Superior temporal gyrus (tissue), 1 donor: ENCODE measurements at regions not wholly inside any gene's neighbourhood (a gene's known extent, or its start where the extent isn't known, plus 50 kb on each side); places are given as distances from the start of the nearest gene placed in this dataset.
A peak's percentile ranks its signal among the peaks of the same experiment; 100 is the strongest.
"Not testable (repeated sequence)": the region's sequence is repeated elsewhere in the genome, so short reads cannot be mapped to it uniquely, and the experiment has no call there.

ENCODE experiments used
- DNase-seq: peaks from one replicate; pipeline ENCODE4 v3.0.0-alpha.2; 2016; ENCODE audit errors: extremely low spot score

- no peak for DNase-seq
Measured at GRCh38 chr22:44650806-44651205, 51.2 kb upstream of the PRR5 start.

DNA sequence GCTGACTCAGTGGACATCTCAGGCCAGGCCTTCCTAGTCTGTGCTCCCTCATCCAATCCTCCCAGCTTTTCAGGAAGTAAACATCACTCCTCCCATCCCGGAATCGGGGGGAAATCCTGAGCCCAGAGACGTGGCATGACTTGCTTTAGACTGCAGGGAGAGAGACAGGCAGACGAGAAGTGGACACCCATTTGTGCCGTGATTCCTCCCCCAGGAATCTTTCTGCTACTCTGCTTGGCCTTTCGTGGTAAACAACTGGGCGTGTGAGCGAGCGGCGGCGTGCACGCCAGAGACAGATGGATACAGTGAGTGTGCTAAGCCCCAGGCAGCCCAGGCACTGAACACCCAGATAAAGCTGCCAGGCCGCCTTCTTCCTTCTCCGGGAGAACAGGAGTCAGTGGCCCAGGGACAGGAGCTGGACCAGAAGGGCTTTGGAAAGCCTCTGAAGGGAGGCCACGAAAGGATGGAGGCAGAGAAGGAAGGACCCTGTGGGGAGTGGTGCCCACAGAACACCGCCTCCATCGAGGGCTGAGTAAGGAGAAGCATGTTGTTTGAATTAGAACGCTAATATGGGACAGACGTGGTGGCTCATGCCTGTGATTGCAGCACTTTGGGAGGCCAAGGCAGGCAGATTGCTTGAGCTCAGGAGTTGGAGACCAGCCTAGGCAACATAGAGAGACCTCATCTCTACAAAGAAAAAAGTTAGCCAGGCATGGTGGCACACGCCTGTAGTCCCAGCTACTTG, 53.0 kb upstream of the PRR5 start:
- DNase-seq: no peak

DNA sequence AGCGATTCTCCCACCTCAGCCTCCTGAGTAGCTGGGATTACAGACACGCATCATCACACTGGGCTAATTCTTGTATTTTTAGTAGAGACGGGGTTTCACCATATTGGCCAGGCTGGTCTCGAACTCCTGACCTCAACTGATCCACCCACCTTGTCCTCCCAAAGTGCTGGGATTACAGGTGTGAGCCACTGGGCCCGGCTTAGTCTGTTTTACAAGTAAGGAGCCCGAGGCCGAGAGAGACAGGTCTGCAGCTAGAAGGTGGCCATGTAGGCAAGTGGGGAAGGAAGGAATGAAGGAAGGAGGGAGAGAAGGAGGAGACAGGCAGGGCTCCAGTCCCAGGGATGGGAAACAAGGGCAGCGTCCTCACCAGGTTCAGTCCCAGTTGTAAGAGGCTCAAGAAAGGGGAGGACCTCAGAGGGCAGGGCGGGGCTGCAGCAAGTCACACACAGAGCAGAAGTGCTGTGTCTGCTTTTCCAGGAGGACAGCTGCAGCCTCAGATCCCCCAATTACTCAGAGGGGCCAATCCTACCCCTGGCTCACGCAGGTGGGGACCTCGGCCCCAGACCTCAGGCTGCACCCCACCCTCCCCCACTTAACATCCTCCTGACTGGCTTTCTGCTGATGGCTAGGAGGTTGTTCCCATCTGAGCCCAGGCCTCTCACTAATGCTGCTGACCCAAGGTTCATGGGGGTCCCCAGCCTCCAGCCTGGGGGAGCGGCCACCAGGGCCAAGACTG, 53.8 kb upstream of the PRR5 start:
- DNase-seq: no peak

- DNase-seq: no peak
Measured at GRCh38 chr22:44647141-44647540, 54.9 kb upstream of the PRR5 start.

GRCh38 chr22:44646668-44647067, 55.3 kb upstream of the PRR5 start:
- no peak for DNase-seq

DNA sequence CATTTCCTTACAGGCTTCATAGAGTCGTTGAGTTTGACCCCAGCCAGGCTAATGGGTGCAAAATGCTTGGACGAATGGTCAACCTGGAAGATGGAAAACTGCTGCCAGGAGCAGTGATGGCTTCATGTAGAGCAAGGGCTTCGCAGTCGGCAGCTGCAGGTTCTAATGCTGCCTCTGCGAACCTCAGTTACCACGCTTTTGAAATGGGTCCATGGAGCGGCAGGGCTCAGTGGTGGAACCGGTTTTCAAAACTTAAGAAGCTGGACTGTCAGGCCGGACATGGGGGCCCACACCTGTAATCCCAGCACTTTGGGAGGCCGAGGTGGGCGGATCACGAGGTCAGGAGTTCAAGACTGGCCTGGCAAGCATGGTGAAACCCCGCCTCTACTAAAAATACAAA, 55.9 kb upstream of the PRR5 start:
- no peak for DNase-seq

- DNase-seq: no peak
Measured at GRCh38 chr22:44645531-44645930, 56.5 kb upstream of the PRR5 start.

GRCh38 chr22:44645083-44645482, 56.9 kb upstream of the PRR5 start:
- DNase-seq: no peak

DNA sequence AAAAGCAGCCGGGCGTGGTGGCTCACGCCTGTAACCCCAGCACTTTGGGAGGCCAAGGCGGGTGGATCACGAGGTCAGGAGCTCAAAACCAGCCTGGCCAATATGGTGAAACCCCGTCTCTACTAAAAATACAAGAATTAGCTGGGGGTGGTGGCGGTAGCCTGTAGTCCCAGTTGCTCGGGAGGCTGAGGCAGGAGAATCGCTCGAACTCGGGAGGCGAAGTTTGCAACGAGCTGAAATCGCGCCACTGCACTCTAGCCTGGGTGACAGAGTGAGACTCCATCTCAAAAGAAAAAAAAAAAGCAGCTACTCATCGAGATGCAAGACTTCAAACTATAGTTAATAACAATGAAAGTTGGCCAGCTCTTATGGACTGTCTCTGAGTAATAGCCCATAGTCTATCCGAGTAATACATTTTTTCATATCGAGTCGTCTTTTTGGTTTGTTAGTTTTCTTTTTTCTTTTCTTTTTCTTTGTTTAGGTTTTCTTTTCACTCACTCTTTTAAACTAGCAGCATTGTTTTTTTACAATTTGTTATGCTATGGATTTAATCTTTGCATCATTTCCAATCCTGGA, 58.4 kb upstream of the PRR5 start:
- not testable (repeated sequence) for DNase-seq

- DNase-seq: no peak
Measured at GRCh38 chr22:44642096-44642644, 59.8 kb upstream of the PRR5 start.

DNA sequence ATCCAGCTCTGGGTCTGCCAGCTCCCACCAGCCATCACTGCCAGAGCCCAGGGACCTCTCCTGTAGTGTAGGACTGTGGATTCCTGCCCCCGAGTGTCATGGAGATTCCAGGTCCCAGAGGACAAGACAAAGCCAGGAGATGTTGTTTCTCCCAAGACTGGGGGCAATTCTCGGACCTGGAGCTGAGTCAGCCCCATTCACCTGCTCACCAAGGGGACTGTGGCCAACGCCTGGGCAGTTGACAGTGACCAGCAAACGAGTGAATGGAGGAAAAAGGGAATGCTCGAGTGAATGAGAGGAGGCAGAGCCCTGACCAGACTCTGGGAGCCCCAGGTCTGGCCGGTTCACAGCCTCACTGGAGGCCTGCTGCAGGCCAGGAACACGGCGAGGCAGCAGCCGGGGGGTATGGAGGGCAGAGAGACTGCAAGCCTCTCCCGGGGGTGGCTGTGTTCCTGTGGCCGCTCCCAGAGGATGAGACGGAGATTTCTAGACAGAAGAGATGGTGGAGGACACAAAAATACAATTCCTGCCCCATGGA, 61.3 kb upstream of the PRR5 start:
- DNase-seq: no peak

DNA sequence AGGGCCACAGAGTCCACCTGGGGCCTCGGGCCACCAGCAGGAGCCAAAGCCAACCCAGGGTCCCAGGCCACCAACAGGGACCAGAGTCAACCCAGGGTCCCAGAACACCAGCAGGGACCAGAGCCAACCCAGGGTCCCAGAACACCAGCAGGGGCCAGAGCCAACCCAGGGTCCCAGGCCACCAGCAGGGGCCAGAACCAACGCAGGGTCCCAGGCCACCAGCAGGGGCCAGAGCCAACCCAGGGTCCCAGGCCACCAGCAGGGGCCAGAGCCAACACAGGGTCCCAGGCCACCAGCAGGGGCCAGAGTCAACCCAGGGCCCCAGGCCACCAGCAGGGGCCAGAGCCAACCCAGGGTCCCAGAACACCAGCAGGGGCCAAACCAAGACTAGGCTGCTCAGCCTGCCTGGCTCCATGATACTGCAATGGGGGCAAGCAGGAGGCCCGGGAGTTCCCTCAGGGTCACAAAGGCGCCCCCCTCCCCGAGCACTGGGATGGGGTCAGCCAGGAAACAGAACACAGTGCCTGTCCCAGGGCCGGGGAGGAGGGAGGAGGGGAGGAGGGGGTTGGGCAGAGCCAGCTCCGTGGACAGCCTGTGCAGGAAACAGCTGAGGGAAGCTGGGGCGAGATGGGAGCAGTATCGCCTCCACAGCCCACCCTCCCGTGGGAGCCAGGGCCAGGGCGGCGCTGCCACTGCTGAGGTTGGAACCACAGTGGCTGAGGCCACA, 62.0 kb upstream of the PRR5 start:
- no peak for DNase-seq

GRCh38 chr22:44638971-44639760, 62.8 kb upstream of the PRR5 start:
- peak; percentile 18 for DNase-seq

DNA sequence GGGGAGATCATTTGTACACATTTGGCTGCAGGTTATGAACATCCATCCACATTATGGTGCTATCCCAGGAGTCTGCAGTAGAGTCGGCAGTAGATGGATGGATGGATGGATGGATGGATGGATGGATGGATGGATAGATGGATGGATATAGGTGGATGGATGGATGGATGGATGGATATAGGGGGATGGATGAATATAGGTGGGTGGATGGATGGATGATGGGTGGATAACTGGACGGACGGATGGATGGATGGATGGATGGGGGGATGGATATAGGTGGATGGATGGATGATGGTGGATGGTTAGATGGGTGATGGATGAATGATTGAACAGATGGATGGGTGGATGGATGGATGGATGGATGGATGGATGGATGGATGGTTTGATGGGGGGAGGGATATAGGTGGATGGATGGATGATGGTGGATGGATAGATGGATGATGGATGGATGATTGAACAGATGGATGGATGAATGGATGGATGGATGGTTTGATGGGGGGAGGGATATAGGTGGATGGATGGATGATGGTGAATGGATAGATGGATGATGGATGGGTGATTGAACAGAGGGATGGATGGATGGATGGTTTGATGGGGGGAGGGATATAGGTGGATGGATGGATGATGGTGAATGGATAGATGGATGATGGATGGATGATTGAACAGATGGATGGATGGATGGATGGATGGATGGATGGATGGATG, 65.3 kb upstream of the PRR5 start:
- DNase-seq: not testable (repeated sequence)

GRCh38 chr22:44635567-44635966, 66.4 kb upstream of the PRR5 start:
- not testable (repeated sequence) for DNase-seq

DNA sequence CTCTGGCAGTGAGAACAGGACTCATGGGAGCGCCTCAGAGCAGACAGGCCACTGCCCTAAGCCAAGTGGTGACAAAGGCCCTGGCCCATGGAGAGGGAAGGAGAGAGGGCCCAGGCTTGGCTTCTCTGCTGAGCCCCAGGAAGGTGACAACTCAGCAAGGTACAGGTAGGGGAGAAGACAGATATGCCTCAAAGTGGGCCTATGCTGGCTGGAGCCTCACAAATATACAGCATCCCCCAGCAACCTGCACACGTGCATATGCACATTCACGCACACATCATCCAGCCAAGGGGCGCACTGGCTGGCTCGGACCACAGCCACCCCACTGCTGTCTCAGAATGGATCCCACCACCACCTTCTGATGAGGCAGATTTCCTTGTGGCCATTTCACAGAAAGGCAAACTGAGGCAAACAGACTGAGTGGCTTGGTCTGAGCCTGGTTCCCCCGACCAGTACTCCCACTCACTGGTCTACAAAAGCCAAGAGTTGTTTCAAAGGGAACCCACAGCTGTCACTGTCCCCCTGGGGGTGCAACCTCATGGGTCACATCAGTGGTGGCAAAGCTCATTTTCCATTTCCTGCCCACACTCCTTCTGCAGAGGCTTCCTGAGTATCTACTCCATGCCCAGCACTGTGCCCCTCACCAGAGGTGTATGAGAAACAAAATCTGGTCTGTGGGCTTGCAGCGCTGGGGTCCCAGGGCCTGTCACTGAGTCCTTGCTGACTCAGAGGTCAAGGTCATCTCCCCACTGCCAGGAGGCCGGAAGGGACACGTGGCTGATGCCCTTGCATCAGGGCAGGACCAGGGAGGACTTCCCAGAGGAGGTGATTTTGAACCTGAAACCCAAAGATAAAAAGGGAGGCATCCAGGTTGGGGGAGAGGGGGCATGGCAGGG, 67.3 kb upstream of the PRR5 start:
- no peak for DNase-seq

- no peak for DNase-seq
Measured at GRCh38 chr22:44633647-44634046, 68.4 kb upstream of the PRR5 start.

- DNase-seq: no peak
Measured at GRCh38 chr22:44632541-44633396, 69.2 kb upstream of the PRR5 start.
